ENCODE measurements at regions not wholly inside any gene's neighbourhood (a gene's known extent, or its start where the extent isn't known, plus 50 kb on each side); places are given as distances from the start of the nearest gene placed in this dataset.

GRCh38 chr11:80227915-80228314 is 787.1 kb upstream of the TENM4 start:
- Histone ChIP-seq H3K4me3 (no peak overlapping the region), H3K36me3 (no peaks in the 10 kb centered on the region)

GRCh38 chr11:80214413-80214812 is 773.6 kb upstream of the TENM4 start:
- no peak for TF ChIP-seq CTCF (IDR thresholded peaks at IDR 0.05; ENCODE audit: low read depth, low read length)
- Histone ChIP-seq H3K36me3 (no peaks in the 10 kb centered on the region), H3K9me3 (ENCODE audit: low read depth) (no peaks in the 10 kb centered on the region), H3K27me3 (no peaks in the 10 kb centered on the region), H3K4me1 (ENCODE audit: low read depth) (peaks cover 24% of the 10 kb centered on the region), H3K4me3 (no peak overlapping the region), H3K27ac (no peak overlapping the region)
- DNase-seq (ENCODE audit: low read depth in 1 of 2, low spot score in 1 of 2): no peak

More at GRCh38 chr11:80227915-80228314, 787.1 kb upstream of the TENM4 start:
- no peak for TF ChIP-seq CTCF (IDR thresholded peaks at IDR 0.05; ENCODE audit: low read depth, low read length)
- H3K27ac ChIP-seq: no peak overlapping the region
- no peak for DNase-seq (ENCODE audit: low read depth in 1 of 2, low spot score in 1 of 2)
- H3K27me3 ChIP-seq: no peaks in the 10 kb centered on the region
- H3K4me1 ChIP-seq (ENCODE audit: low read depth): no peaks in the 10 kb centered on the region
- H3K9me3 ChIP-seq (ENCODE audit: low read depth): no peaks in the 10 kb centered on the region

- TF ChIP-seq CTCF (IDR thresholded peaks at IDR 0.05; ENCODE audit: low read depth, low read length): no peak
- H3K27me3 ChIP-seq: no peaks in the 10 kb centered on the region
- H3K27ac ChIP-seq: no peak overlapping the region
- H3K36me3 ChIP-seq: no peaks in the 10 kb centered on the region
- no peak overlapping the region for H3K4me3 ChIP-seq
- no peak for DNase-seq (ENCODE audit: low read depth in 1 of 2, low spot score in 1 of 2)
- H3K4me1 ChIP-seq (ENCODE audit: low read depth): peaks cover 28% of the 10 kb centered on the region
- H3K9me3 ChIP-seq (ENCODE audit: low read depth): no peaks in the 10 kb centered on the region
These were observed 770.8 kb upstream of the TENM4 start for GRCh38 chr11:80211673-80212072.

- Histone ChIP-seq H3K27me3 (no peaks in the 10 kb centered on the region), H3K4me3 (no peak overlapping the region), H3K27ac (no peak overlapping the region), H3K9me3 (ENCODE audit: low read depth) (no peaks in the 10 kb centered on the region), H3K36me3 (no peaks in the 10 kb centered on the region), H3K4me1 (ENCODE audit: low read depth) (peaks cover under 1% of the 10 kb centered on the region)
- DNase-seq (ENCODE audit: low read depth in 1 of 2, low spot score in 1 of 2): no peak
- TF ChIP-seq CTCF (IDR thresholded peaks at IDR 0.05; ENCODE audit: low read depth, low read length): no peak
These were observed 763.2 kb upstream of the TENM4 start for GRCh38 chr11:80204021-80204420.

DNA sequence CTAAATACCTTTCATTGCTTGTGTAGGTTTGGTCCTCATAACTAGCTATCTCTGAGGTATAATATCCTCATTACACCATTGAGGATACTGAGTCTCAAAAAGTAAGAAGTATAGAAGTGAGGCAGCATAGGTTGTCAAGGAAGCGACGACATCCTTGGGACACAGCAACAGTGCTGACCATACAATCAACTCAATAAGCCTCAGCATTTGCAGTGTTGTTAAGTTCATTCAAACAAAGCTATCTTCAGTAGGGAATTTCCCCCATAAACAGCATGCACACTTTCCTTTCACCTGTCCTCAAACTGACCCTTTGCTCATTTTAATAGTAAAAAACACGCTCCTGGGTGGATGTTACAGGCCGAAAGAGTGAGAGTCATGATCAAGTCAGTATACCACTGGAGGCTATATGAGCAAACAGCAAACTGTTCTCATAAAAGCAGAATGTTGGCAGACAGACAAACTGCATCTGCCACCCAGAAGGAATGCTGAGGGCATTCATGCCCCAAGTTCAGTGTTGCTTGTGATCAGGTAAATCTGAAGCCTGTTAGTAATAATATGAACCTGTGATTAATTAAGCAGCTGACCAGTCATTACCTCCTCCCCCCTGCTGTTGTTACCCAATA is 756.2 kb upstream of the TENM4 start:
- Histone ChIP-seq H3K9me3 (ENCODE audit: low read depth) (no peaks in the 10 kb centered on the region), H3K4me1 (ENCODE audit: low read depth) (peaks cover 17% of the 10 kb centered on the region), H3K27ac (no peak overlapping the region), H3K4me3 (no peak overlapping the region), H3K27me3 (no peaks in the 10 kb centered on the region), H3K36me3 (no peaks in the 10 kb centered on the region)
- TF ChIP-seq CTCF (IDR thresholded peaks at IDR 0.05; ENCODE audit: low read depth, low read length): no peak
- no peak for DNase-seq (ENCODE audit: low read depth in 1 of 2, low spot score in 1 of 2)
